HEK293 (cell line): ENCODE measurements at regions not wholly inside any gene's neighbourhood (a gene's known extent, or its start where the extent isn't known, plus 50 kb on each side); places are given as distances from the start of the nearest gene placed in this dataset.

Experiments
- CTCF ChIA-PET: fragments of 350-600 bp; formaldehyde crosslinking; extraction: SDS; loops from one replicate; lab custom pipeline; 2021; ENCODE audit warnings: antibody characterized with exemption; lab: Yijun Ruan, JAX
- POLR2A ChIA-PET: fragments of 300-600 bp; formaldehyde crosslinking; extraction: SDS; loops from one replicate; lab custom pipeline; 2020; ENCODE audit warnings: antibody characterized with exemption, inconsistent platforms; lab: Yijun Ruan, JAX
- H3K27ac ChIP-seq: fragments of 200-500 bp; sonication (Bioruptor generic); 2 replicates; pipeline ENCODE4 v1.5.1; 2014; ENCODE audit warnings: low read depth, low read length, control low read depth, inconsistent platforms; ENCODE audit errors: extremely low read depth
- H3K36me3 ChIP-seq, 2 experiments: fragments of 200-500 bp in 1 of 2; sonication (Bioruptor generic) in 1 of 2; 1 replicate in 1 of 2; 2 replicates in 1 of 2; pipeline ENCODE4 v1.5.1; 2014 to 2017; ENCODE audit warnings: inconsistent platforms in 2 of 2, low read length in 2 of 2; ENCODE audit not compliant: control insufficient read depth in 2 of 2, insufficient read depth in 1 of 2
- H3K4me1 ChIP-seq: fragments of 200-500 bp; sonication (Bioruptor generic); 2 replicates; pipeline ENCODE4 v1.5.1; 2014; ENCODE audit warnings: mild to moderate bottlenecking, low read length, inconsistent platforms; ENCODE audit not compliant: control insufficient read depth, insufficient read depth
- H3K4me3 ChIP-seq: 2 replicates; pipeline ENCODE4 v1.5.1; 2011; ENCODE audit warnings: low read depth, mild to moderate bottlenecking, control low read depth, low read length, moderate library complexity
- H3K9me3 ChIP-seq: fragments of 200-500 bp; sonication (Bioruptor generic); 2 replicates; pipeline ENCODE4 v1.5.1; 2014; ENCODE audit warnings: low read depth, low read length, inconsistent platforms; ENCODE audit not compliant: control insufficient read depth, insufficient read depth
- GLI4 ChIP-seq: fragments of 450-650 bp; formaldehyde crosslinking; IDR thresholded peaks from 2 replicates; pipeline ENCODE4 v1.5.1; 2016; ENCODE audit warnings: missing biosample characterization, missing genetic modification characterization
- ZFP3 ChIP-seq: fragments of 450-650 bp; formaldehyde crosslinking; IDR thresholded peaks from 2 replicates; pipeline ENCODE4 v1.5.1; 2016; ENCODE audit warnings: low read depth, missing biosample characterization, missing genetic modification characterization
- ZFP69B ChIP-seq: fragments of 450-650 bp; formaldehyde crosslinking; IDR thresholded peaks from 2 replicates; pipeline ENCODE4 v1.5.1; 2016; ENCODE audit warnings: missing biosample characterization, missing genetic modification characterization
- ZNF211 ChIP-seq: fragments of 450-650 bp; formaldehyde crosslinking; IDR thresholded peaks from 2 replicates; pipeline ENCODE4 v1.5.1; 2016; ENCODE audit warnings: low read depth, missing biosample characterization, missing genetic modification characterization
- ZNF292 ChIP-seq: fragments of 450-650 bp; formaldehyde crosslinking; IDR thresholded peaks from 2 replicates; pipeline ENCODE4 v1.5.1; 2016; ENCODE audit warnings: low read depth, missing biosample characterization, missing genetic modification characterization, borderline replicate concordance
- ZNF350 ChIP-seq: fragments of 450-650 bp; formaldehyde crosslinking; IDR thresholded peaks from 2 replicates; pipeline ENCODE4 v1.5.0; 2017; ENCODE audit warnings: missing biosample characterization, mild to moderate bottlenecking, missing genetic modification characterization
- ZNF354C ChIP-seq: fragments of 450-650 bp; formaldehyde crosslinking; IDR thresholded peaks from 2 replicates; pipeline ENCODE4 v1.5.1; 2016; ENCODE audit warnings: missing biosample characterization, missing genetic modification characterization, low read depth, borderline replicate concordance
- ZNF426 ChIP-seq: fragments of 450-650 bp; formaldehyde crosslinking; IDR thresholded peaks from 2 replicates; pipeline ENCODE4 v1.5.1; 2017; ENCODE audit warnings: missing biosample characterization, missing genetic modification characterization, mild to moderate bottlenecking, inconsistent platforms, moderate library complexity
- ZNF433 ChIP-seq: fragments of 450-650 bp; formaldehyde crosslinking; IDR thresholded peaks from 2 replicates; pipeline ENCODE4 v1.5.1; 2016; ENCODE audit warnings: missing biosample characterization, missing genetic modification characterization, low read depth
- ZNF596 ChIP-seq: fragments of 450-650 bp; IDR thresholded peaks from 2 replicates; pipeline ENCODE4 v1.5.0; 2018; ENCODE audit warnings: missing biosample characterization, mild to moderate bottlenecking, missing genetic modification characterization, moderate library complexity
- ZNF624 ChIP-seq: fragments of 450-650 bp; formaldehyde crosslinking; IDR thresholded peaks from 2 replicates; pipeline ENCODE4 v1.5.1; 2017; ENCODE audit warnings: missing biosample characterization, missing genetic modification characterization
- ZNF654 ChIP-seq: fragments of 450-650 bp; formaldehyde crosslinking; IDR thresholded peaks from 2 replicates; pipeline ENCODE4 v1.5.1; 2016; ENCODE audit warnings: low read depth, missing biosample characterization, missing genetic modification characterization
- TF ChIP-seq, protein P1 (sequence below): fragments of 450-650 bp; formaldehyde crosslinking; IDR thresholded peaks from 2 replicates; pipeline ENCODE4 v1.5.1; 2016; ENCODE audit warnings: missing biosample characterization, missing genetic modification characterization
- TF ChIP-seq, protein P2 (sequence below): fragments of 450-650 bp; formaldehyde crosslinking; IDR thresholded peaks from 2 replicates; pipeline ENCODE4 v1.5.1; 2016; ENCODE audit warnings: missing biosample characterization, missing genetic modification characterization
- TF ChIP-seq, protein P3 (sequence below): fragments of 450-650 bp; formaldehyde crosslinking; IDR thresholded peaks from 2 replicates; pipeline ENCODE4 v1.5.1; 2016; ENCODE audit warnings: missing biosample characterization, missing genetic modification characterization
- TF ChIP-seq, protein P4 (sequence below): fragments of 450-650 bp; formaldehyde crosslinking; IDR thresholded peaks from 2 replicates; pipeline ENCODE4; 2016; ENCODE audit warnings: missing biosample characterization, missing genetic modification characterization

DNA sequence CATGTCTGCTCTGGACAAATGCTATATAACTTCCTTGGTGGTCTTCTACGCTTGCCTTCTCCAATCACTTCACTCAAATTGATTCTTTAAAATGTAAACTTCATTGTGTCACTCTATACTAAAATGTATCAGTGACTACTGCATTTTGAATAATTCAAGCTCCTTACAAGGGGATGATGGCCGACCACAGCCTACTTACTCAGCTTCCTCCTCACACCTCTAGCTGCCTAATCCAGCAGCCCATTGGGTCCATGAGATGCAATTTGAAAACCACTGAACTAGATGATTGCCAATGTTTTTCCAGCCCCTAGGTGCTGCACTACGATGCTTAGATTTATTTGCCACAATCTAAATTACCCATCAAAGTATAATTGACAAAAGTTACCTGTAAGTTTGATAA, 120.7 kb downstream of the CTAGE1 start:
- Histone ChIP-seq H3K4me3 (no peak overlapping the region), H3K27ac (no peak overlapping the region), H3K4me1 (peaks cover 8% of the 10 kb centered on the region; the same call in 1 of the 2 replicates), H3K9me3 (no peaks in the 10 kb centered on the region), H3K36me3 (no peaks in the 10 kb centered on the region)
- POLR2A ChIA-PET, result no interaction called here
- CTCF ChIA-PET, result no interaction called here
- TF ChIP-seq ZFP69B (tag by site-specific recombination), result no peak
- no peak for TF ChIP-seq ZNF350 (tag by site-specific recombination)
- TF ChIP-seq, protein P1, sequence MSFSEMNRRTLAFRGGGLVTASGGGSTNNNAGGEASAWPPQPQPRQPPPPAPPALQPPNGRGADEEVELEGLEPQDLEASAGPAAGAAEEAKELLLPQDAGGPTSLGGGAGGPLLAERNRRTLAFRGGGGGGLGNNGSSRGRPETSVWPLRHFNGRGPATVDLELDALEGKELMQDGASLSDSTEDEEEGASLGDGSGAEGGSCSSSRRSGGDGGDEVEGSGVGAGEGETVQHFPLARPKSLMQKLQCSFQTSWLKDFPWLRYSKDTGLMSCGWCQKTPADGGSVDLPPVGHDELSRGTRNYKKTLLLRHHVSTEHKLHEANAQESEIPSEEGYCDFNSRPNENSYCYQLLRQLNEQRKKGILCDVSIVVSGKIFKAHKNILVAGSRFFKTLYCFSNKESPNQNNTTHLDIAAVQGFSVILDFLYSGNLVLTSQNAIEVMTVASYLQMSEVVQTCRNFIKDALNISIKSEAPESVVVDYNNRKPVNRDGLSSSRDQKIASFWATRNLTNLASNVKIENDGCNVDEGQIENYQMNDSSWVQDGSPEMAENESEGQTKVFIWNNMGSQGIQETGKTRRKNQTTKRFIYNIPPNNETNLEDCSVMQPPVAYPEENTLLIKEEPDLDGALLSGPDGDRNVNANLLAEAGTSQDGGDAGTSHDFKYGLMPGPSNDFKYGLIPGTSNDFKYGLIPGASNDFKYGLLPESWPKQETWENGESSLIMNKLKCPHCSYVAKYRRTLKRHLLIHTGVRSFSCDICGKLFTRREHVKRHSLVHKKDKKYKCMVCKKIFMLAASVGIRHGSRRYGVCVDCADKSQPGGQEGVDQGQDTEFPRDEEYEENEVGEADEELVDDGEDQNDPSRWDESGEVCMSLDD (tag by site-specific recombination), result no peak
- TF ChIP-seq ZNF426 (tag by site-specific recombination), result no peak
- TF ChIP-seq ZNF354C (tag by site-specific recombination), result no peak
- TF ChIP-seq, protein P2, sequence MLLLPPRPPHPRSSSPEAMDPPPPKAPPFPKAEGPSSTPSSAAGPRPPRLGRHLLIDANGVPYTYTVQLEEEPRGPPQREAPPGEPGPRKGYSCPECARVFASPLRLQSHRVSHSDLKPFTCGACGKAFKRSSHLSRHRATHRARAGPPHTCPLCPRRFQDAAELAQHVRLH, result no peak
- no peak for TF ChIP-seq ZNF596
- TF ChIP-seq ZNF292 (tag by site-specific recombination), result no peak
- TF ChIP-seq, protein P3, sequence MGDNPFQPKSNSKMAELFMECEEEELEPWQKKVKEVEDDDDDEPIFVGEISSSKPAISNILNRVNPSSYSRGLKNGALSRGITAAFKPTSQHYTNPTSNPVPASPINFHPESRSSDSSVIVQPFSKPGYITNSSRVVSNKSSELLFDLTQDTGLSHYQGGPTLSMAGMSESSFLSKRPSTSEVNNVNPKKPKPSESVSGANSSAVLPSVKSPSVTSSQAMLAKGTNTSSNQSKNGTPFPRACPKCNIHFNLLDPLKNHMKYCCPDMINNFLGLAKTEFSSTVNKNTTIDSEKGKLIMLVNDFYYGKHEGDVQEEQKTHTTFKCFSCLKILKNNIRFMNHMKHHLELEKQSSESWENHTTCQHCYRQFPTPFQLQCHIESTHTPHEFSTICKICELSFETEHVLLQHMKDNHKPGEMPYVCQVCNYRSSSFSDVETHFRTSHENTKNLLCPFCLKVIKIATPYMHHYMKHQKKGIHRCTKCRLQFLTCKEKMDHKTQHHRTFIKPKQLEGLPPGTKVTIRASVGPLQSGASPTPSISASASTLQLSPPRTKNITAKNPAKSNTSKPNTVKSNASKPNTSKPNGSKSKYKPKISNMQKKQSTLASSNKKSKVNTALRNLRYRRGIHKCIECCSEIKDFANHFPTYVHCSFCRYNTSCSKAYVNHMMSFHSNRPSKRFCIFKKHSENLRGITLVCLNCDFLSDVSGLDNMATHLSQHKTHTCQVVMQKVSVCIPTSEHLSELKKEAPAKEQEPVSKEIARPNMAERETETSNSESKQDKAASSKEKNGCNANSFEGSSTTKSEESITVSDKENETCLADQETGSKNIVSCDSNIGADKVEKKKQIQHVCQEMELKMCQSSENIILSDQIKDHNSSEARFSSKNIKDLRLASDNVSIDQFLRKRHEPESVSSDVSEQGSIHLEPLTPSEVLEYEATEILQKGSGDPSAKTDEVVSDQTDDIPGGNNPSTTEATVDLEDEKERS (tag by site-specific recombination), result no peak

DNA sequence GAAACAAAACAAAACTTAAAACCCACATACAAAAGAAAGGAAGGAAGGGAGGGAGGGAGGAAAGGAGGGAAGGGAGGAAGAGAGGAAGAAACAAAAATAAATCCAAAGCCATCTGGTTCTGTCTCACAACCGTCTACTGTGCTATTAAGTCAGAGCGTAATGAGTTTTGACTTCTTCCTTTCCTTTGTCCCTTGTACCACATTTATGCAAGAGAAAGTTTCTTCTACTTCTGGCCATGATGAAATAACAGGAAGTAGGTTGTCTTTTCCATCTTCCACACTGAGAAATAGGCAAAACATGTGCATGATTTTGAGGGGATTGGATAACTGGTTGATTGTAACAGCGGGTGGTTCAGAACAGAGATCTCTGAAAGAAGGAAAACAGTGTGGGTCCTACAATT, 121.4 kb downstream of the CTAGE1 start:
- CTCF ChIA-PET, result interaction anchor here (0.7 kb wide), 1 partner anchor 156 kb away, joined by 3 read pairs; no protein-coding TSS in a partner anchor
- no peaks in the 10 kb centered on the region for H3K36me3 ChIP-seq
- H3K4me3 ChIP-seq, result no peak overlapping the region
- H3K9me3 ChIP-seq, result no peaks in the 10 kb centered on the region
- POLR2A ChIA-PET, result no interaction called here
- TF ChIP-seq ZNF211 (tag by site-specific recombination) (no peak), ZNF624 (tag by site-specific recombination) (no peak), GLI4 (tag by site-specific recombination) (no peak), ZNF433 (tag by site-specific recombination) (no peak), ZFP3 (no peak)
- H3K27ac ChIP-seq, result no peak overlapping the region
- H3K4me1 ChIP-seq, result peaks cover 3% of the 10 kb centered on the region; the same call in 1 of the 2 replicates

DNA sequence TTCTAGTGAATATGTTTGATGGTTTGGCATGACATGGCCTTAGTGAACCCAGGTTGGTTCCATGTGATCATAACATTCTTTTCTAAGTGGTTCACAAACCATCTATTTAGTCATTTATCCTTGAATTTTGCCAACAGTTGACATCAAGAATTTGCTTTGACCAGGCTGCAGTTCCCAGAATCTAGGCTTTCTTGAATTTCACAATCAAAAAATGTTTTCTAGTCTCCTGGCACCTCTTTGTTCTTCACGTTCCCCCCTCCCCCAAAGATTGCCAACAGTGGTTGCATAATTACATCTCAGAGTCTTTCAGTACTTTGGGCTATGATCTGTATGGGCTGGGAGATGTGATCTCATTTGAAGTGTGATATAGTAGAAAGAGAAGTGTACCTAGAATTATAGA, 124.0 kb downstream of the GATA6 start:
- Histone ChIP-seq H3K27ac (no peak overlapping the region), H3K4me1 (no peaks in the 10 kb centered on the region), H3K36me3 (no peaks in the 10 kb centered on the region), H3K9me3 (no peaks in the 10 kb centered on the region), H3K4me3 (no peak overlapping the region)
- CTCF ChIA-PET, result no interaction called here
- POLR2A ChIA-PET, result no interaction called here
- TF ChIP-seq, protein P4, sequence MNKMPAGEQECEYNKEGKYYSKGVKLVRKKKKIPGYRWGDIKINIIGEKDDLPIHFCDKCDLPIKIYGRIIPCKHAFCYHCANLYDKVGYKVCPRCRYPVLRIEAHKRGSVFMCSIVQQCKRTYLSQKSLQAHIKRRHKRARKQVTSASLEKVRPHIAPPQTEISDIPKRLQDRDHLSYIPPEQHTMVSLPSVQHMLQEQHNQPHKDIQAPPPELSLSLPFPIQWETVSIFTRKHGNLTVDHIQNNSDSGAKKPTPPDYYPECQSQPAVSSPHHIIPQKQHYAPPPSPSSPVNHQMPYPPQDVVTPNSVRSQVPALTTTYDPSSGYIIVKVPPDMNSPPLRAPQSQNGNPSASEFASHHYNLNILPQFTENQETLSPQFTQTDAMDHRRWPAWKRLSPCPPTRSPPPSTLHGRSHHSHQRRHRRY (tag by site-specific recombination), result no peak
- no peak for TF ChIP-seq ZNF654
